DMS53 treated with DMSO at 0.1 percent for 48 hours (cell line): ENCODE measurements at regions not wholly inside any gene's neighbourhood (a gene's known extent, or its start where the extent isn't known, plus 50 kb on each side); places are given as distances from the start of the nearest gene placed in this dataset.

Experiments
- DNase-seq: peaks from one replicate; lab custom pipeline; 2025; ENCODE audit not compliant: unreplicated experiment; lab: John Stamatoyannopoulos, UW

- no peak for DNase-seq
Observed at GRCh38 chr15:87805117-87805820, 451.3 kb downstream of the NTRK3 start.

- no peak for DNase-seq
Observed at GRCh38 chr15:87804451-87804850, 452.1 kb downstream of the NTRK3 start.

GRCh38 chr15:87799838-87800237 is 456.7 kb downstream of the NTRK3 start:
- no peak for DNase-seq

GRCh38 chr15:87799428-87799827 is 457.1 kb downstream of the NTRK3 start:
- no peak for DNase-seq

GRCh38 chr15:87793725-87794124 is 462.8 kb downstream of the NTRK3 start:
- DNase-seq = no peak

- no peak for DNase-seq
Observed at GRCh38 chr15:87792250-87793040, 464.1 kb downstream of the NTRK3 start.

GRCh38 chr15:87781959-87782625 is 474.4 kb downstream of the NTRK3 start:
- DNase-seq = no peak

GRCh38 chr15:87779746-87780145 is 476.8 kb downstream of the NTRK3 start:
- DNase-seq = no peak

GRCh38 chr15:87778358-87778757 is 478.2 kb downstream of the NTRK3 start:
- no peak for DNase-seq

- no peak for DNase-seq
Observed at GRCh38 chr15:87777054-87777561, 479.4 kb downstream of the NTRK3 start.

- DNase-seq = no peak
Observed at GRCh38 chr15:87767516-87767915, 489.0 kb downstream of the NTRK3 start.

- no peak for DNase-seq
Observed at GRCh38 chr15:87764461-87765240, 491.9 kb downstream of the NTRK3 start.

GRCh38 chr15:87763837-87764236 is 492.7 kb downstream of the NTRK3 start:
- no peak for DNase-seq

GRCh38 chr15:87761736-87762509 is 494.6 kb downstream of the NTRK3 start:
- DNase-seq = no peak

GRCh38 chr15:87760547-87761314 is 495.8 kb downstream of the NTRK3 start:
- DNase-seq = no peak

GRCh38 chr15:87758794-87759418 is 497.6 kb downstream of the NTRK3 start:
- no peak for DNase-seq

- DNase-seq = no peak
Observed at GRCh38 chr15:87757084-87757483, 499.5 kb downstream of the NTRK3 start.

- no peak for DNase-seq
Observed at GRCh38 chr15:87756072-87756471, 500.5 kb downstream of the NTRK3 start.

GRCh38 chr15:87755226-87755625 is 501.3 kb downstream of the NTRK3 start:
- no peak for DNase-seq
